Endometrium (tissue), 2 donors: ENCODE measurements at regions not wholly inside any gene's neighbourhood (a gene's known extent, or its start where the extent isn't known, plus 50 kb on each side); places are given as distances from the start of the nearest gene placed in this dataset.
"Not testable (repeated sequence)": the region's sequence is repeated elsewhere in the genome, so short reads cannot be mapped to it uniquely, and the experiment has no call there.

Experiments used
- FAIRE-seq: peaks from 2 replicates; lab custom pipeline; 2012; peaks lifted over from hg19 to GRCh38; lab: Jason Lieb, UNC
- donor health status: control.
- donor health status: control.

DNA sequence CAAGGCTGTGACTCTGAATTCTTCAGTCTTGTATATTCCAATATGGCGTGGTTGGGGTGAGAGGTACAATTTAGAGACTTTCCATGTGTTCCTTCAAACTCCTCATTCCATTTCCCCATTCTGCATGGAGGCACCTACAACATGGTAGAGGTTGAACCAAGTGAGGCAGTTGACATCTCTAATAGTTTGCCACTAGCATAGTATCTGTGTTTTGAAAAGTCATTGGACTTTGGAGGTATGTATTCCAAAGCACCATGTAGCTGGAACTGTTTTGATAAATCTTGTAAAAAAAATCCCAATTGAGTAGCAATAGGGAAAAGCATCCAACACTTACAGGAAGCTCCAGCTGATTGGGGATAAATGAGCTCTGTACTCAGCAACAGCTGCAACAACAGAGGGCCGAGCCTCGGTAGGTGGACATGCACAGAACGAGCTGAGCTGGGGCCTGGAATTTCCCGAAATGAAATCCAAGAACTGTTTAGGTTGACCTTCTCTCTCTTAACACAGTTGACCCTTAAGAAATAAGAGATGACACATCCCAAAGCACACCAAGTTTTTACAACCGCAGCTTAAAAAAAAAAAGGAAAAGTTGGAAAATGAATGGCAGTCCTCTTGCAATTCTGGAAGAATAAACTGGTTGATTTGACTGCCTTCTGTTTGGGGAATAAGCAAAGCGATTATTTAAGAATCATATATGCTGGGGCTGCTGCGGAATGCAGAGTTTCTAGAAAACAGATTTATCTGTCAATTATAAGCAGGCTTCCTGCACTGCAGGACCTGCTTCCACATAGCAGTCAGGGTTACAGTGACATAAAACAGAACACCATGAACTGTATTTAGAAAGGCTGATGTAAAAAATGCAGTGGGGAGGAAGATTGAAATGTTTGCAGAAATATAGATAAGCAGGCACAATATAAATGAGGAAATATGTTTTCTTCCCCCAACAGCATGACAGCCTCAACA is 194.6 kb upstream of the KRR1 start:
- FAIRE-seq: peak; percentile 70

DNA sequence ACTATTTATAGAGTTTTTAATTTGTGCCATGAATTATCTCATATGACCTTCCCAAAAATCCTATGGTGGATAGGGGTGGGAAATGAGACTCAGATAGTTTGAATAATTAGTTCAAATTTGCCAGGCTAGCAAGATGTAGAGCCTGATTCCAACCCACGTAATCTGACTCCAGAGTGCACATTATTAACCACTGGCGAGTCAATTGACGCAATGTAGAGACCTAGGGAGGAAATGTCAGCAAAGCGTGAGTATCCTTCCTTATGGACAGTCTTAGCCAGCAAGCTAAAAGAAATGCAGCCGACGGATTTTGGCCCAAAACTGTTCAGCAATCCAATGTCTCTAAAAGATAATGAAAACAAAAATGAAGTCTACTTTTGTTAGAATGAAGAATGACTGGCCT is 193.3 kb upstream of the KRR1 start:
- FAIRE-seq: no peak

DNA sequence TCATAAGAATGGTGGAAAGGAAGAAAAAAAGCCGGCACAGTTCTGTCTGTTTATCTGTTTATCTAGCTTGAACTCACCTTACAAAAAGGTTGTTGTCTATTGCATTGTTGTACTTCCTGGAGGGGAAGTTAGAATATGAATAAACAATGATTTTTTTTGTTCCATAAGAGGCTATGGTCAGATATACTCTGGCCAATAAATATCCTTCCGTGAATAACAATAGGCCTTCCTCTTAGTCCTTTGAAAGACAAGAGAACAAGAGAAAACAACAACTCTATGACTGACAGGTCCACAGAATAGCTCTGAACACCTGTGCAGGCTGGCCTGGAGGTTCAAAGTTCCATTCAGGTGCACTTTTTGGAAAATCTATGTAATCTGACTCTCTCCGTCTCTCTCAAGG is 192.8 kb upstream of the KRR1 start:
- FAIRE-seq: no peak

DNA sequence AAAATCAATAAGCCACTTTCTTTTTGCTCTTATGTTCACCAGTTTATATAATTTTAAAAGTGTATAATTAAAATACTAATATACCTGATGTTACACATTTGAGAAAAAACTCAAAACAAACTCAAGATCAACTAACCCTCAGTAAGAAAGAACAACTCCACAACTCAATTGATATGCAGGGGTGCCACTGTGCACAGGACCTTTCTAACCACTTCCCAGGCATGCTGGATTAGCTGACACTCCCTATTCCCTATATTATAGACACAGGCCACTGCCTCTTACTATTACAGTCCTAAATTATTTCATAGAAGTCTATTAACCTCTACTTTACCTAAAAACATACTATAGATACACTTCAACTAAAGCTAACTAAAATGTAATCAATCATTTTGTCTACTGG is 191.7 kb upstream of the KRR1 start:
- FAIRE-seq: no peak

DNA sequence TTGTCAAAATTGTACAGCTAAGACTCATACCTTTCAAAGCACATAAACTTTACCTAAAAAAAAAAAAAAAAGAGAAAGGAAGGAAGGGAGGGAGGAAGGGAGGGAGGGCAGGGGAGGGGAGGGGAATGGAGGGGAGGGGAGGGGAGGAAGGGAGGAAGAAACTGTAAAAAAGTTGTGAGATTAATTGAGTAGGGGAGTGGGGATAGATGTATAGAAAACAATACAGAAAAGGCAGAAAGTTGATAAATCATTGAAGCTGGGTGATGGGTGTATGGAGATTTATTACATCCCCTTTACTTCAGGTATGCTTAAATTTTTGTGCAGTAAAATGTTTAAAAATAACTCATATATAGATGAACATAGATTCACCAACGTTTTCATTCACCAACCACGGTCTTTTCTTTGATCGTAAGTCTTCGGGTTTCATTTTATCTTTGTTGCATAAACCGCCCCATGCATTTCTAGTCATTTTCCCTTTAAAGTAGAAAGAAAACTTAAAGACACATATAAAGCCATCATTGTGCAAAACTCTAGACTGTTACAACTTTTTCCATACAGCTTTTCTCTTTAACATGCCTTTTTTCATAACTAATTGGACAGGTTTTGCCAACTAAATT is 191.2 kb upstream of the KRR1 start:
- FAIRE-seq: no peak

DNA sequence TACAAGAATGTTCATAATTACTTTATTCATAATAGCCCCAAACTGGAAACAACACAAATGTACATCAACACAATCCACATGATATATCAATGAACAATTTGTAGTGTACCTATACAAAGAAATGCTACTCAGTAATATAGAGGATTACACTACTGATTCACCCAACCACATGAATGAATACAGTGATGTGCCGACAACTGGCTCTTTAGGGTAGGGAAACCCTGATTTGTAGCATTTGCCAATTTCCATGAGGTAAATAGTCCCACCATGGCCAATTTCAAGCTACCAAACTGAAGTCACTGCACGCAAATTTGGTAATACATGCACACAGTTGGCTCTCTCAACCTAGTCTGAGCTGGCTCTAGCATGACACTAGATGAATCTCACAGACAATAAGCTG is 190.4 kb upstream of the KRR1 start:
- FAIRE-seq: no peak

DNA sequence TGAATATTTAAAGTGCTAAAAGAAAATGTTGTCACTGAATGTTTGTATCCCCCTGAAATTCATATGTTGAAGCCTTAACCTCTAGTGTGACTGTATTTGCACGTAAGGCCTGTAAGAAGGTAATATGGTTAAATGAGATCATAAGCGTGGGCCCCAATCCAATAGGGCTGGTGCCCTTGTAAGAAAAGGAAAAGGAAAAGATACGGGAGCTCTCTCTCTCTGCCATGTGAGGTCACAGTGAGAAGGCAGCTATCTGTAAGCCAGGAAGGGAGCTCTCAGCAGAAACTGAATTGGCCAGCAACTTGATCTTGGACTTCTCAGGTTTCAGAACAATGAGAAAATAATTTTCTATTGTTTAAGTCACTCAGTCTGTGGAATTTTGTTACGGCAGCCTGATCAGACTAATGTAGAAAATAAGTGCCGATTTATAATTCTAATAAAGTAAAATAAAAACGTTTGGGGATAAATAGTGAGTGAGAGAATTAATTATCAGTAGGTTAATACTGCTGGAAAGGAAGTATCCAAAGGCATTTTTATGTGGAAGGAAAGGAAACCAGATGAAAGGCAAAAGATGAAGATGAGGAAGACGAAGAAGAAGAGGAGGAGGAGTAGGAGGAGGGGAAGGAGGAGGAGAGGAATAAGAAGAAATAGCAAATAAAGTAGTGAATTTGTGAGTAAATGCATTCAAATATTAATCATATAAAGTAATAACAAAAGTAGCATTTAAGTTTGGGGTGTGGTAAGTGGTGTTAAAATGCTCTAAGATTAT is 188.5 kb upstream of the KRR1 start:
- FAIRE-seq: no peak

DNA sequence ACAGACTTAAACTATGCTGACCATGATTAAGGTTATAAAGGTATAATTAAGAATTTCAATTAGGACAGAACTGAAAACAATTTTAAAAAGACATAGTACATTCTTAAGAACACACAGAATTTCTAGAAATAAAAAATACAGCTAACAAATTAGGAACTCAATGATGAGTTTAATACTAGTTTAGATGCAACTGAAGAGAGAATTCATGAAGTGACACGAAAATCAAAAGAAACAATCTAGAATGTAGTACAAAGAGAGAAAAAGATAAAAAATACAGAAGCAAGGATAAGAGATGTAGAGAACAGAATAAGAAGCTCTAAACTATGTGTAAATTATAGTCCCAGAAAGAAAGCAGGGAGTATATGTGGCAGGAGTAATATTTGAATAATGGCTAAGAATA is 187.8 kb upstream of the KRR1 start:
- no peak for FAIRE-seq

DNA sequence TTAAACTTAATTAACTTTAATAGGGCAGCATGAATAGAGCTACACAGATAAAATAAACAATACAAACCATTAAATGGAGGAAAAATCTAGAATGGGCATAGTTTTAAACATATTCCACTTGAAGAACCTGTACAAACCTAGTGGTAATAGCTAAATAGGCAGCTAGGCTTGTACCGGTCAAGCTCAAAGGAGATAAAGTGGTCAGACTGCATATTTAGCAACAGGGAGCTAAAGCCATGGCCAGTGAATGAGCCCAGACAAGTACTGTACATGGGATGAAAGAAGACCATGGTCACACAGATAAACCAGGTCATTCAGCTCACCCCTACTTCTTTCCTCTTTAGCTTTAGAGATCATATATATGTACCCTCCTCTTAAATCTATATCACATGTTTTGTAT is 186.6 kb upstream of the KRR1 start:
- no peak for FAIRE-seq

DNA sequence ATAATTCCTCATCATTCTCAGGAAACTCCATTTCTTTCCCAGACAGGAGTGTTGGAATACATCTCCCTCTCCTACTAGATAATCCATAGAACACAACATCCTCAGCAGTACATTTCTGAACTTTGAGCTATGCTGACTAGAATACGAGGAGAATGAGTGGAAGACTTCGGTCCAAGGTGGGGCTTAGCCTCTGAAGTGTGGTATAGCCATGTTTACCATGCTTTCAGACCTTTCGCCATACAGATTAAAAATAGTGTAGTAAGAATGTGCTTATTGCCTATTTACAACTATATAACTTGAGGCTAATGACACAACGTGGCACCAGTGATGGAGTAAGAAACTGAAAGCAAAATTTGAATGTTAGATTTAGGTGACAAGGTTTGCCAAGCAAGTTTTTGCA is 184.5 kb upstream of the KRR1 start:
- no peak for FAIRE-seq

DNA sequence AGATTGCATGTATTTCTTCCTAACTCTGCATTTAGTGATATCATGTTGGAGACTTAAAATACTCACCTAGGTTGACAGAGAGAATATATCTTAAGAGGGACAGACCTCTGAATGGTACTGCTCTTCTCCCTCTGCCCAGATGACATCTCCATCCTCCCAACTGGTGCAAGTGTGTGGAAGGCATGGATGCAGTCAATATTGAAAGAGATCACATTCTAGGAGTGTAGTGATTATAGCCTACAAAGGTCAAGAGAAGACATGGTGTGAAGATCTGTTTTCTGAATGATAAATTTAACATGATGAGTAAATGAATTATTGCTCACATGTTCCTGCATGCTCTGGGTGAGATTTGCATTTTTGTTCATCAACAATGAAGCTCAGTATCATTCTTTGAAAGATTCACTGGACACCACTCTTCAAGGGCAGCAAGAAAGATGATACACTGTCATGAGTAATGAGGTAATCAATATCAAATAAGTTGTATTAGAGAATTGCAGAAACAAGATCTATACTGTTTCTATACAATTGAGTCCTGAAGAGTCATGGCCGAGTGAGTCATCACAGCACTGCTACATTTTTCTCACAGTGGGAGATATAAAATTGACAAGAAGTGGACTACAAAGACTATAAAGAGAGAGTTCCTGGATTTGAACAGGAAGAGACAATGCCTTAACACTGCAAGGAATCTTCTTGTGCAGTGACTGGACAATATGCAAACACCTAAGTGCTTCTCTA is 183.3 kb upstream of the KRR1 start:
- FAIRE-seq: no peak

DNA sequence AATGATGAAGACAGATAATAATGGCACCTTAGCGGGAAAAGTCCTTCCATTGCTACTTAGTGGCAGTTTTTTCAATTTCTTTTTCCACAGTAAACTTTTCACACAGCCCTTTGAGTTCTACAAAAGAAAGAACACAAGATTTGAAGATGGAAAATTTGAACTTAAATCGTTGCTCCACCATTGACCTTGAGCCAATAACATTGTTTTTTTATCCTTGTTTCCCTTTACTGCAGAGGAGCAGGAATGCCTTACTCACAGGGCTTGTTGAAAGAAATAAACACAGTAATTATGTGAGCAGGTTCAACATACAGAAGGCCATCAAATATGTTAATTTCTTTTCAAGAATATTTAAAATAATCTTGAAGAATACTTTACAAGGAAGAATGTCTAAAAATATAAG is 181.5 kb upstream of the KRR1 start:
- FAIRE-seq: no peak

DNA sequence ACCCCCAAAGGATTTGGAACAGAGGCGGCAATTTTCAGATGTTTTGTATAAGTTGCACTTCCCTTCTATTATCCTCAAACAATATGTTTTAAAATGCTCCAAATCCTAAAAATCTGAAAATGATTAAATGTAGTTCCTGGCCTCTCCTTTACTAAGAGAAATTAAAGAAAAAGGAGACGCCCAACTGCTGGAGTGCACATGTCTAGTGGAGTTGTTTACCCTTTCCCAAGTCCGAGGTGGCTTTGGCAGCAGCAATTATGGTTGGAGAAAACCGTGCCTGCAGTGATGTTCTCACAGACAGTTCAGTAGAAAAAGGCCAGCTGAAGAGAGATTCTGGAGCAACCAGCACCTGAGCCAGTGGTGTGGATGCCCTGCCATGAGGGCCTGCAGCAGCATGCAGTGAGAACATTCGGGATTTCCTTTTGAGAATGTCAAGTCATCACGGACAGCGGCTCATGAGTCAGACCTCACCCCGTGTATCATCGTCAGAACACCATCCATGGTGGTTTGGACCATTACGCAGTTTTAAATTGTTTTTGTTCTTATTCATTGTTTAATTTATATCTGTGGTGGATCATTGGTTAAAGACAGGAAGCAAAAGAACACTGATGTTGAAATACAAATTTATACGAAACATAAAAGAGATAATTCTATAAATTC is 179.0 kb upstream of the KRR1 start:
- no peak for FAIRE-seq

DNA sequence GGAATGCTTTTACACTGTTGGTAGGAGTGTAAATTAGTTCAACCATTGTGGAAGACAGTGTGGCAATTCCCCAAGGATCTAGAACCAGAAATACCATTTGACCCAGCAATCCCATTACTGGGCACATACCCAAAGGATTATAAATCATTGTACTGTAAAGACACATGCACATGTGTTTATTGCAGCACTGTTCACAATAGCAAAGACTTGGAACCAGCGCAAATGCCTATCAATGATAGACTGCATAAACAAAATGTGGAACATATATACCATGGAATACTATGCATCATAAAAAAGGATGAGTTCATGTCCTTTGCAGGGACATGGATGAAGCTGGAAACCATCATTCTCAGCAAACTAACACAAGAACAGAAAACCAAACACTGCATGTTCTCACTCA is 174.8 kb upstream of the KRR1 start:
- not testable (repeated sequence) for FAIRE-seq

DNA sequence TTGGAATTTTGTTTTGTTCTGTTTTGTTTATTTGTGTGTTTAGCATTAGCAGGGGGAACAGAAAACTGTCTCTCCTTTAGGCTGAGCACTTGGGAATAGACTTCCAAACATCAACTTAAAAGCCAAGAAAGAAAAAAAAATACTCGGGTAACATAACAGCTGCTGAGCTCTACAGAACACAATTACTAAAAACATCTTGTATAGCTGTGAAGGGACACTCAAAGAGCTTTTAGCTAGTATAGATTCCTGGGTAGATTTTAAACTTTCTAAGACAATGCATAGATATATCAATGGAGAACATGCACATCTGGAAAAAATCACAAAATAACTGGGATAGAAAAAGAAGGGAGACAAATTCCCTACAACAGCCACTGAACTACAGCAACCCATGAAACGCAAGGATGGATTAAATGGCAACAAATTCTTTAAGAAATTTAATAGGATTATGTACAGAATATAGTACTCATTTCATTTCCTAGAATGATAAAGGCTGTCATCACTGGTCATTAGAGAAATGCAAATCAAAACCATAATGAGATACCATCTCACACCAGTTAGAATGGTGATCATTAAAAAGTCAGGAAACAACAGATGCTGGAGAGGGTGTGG is 174.3 kb upstream of the KRR1 start:
- FAIRE-seq: no peak

DNA sequence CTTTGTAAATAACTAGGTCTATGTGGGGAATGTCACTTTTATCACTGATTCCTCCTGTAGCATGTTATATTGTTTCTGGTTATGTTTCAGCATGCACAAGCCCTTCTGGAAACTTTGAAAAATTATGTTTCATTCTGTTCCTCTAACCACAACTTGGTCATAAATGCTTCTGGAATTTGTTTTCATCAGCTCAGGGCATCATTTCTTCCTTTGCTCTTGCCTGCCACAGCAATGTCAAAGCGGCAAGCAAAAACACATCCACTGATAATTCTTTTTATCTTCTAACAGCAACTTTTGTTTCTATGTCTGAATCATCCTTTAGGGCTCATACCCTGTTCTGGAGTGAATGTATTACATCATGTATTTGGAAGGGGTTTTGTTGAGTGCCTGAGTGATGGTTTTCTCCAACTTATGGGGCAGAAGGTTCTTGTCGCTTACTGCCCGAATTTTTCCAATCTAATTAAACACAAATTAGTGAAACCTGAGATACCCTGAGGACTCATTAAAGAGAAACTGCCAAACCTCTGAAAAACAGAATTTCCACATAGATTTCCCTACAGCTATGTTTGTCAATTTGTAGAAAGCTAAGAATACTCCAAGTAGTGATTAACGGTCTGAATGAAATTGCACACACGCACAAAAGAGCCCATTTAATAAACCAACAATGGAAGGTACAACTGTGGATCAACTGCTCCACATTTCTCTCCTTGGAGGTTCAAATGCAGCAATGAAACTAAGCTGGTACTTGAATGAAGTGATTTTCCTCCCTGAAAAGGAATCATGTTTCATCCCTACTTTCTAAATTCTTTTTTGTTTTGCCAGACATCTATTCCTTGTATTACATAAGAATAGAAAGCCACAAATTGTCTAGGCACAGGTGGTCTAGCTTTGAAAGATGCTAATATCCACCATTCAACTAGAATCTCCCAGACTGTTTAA is 173.5 kb upstream of the KRR1 start:
- FAIRE-seq: no peak

DNA sequence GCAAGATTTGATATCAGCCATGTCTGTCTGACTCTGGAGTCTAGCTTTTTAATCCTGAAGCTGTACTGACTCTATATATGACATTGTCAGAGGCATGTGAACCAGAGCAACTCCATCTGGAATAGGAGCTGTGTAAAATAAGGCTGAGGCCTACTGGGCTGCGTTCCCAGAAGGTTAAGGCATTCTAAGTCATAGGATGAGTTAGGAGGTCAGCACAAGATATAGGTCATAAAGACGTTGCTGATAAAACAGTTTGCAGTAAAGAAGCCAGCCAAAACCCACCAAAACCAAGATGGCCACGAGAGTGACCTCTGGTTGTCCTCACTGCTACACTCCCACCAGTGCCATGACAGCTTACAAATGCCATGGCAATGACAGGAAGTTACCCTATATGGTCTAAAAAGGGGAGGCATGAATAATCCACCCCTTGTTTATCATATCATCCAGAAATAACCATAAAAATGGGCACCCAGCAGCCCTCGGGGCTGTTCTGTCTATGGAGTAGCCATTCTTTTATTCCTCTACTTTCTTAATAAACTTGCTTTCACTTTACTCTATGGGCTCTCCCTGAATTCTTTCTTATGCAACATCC is 172.7 kb upstream of the KRR1 start:
- not testable (repeated sequence) for FAIRE-seq

DNA sequence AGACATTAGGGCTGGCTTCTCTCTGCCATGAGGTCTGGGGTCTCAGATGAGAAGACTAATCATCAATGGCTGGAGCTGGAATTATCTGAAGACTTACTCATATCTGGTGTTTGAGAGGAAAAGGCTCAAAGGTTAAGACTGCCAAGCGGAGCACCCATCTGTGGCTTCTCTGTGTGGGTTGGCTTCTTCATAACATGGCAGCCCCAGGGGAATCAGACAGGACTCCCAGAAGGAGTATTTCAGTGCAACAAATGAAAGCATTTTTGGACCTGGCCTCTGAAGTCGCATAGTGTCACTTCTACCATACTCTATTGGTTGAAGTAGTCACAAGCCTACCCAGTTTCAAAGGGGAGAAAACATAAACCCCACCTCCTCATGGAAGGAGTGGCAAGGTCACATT is 171.8 kb upstream of the KRR1 start:
- no peak for FAIRE-seq

DNA sequence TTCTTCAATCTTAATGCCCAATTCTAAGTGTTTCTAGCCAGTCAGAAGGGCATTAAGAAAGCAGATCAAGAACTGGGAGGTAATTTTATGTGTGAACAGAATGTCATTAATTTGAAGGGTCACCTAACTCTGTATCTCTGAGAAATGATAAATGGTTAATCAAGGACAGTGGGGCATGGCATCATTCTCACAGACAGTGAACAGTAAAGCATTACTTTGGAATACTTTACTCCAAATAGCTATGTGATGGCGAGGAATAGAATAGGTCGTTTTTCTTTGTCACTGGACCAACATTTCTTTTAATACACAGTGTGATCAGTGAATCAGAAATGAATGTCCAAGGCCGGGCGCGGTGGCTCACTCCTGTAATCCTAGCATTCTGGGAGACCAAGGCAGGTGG is 166.1 kb upstream of the KRR1 start:
- no peak for FAIRE-seq

DNA sequence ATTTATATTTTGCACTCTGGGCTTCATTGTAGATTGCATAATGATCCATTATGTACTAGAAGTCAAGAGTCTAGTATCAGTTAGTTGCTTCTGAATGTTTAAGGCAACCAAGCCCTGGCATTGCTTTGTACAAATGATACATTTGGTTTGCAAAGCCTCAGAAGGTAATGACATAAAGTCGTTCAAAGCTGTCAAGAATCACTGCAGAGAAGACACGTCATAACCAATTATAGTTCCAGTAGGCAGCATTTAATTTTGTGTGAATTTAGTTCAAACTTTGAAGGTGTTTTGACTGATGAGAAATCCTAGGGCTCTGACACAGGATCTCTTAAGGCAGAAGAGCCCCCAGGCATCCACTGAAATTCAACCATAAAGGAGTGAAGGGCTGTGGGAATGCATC is 163.0 kb upstream of the KRR1 start:
- no peak for FAIRE-seq
